ENCODE measurements at regions not wholly inside any gene's neighbourhood (a gene's known extent, or its start where the extent isn't known, plus 50 kb on each side); places are given as distances from the start of the nearest gene placed in this dataset.

DNA sequence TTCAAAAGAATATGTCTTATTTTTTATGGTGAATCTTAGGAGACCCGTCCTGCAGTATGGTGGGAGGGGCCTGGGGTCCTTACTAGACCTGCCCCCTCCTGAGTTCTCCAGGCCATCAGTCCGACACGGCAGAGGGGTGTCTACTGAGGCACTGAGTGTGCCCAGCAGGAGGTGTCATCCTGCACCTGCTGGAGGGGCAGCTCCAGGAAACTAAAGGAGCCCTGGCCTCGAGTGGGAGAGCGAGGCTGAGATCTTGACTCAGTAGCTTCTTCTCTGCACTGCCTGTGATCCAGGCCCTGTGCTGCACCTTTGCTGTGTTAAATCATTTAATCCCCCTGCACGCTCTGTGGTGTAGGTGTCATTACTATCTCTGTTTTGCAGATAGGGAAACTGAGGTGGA lies 587.7 kb downstream of the PTPRU start:
- DNase-seq: no peak

DNA sequence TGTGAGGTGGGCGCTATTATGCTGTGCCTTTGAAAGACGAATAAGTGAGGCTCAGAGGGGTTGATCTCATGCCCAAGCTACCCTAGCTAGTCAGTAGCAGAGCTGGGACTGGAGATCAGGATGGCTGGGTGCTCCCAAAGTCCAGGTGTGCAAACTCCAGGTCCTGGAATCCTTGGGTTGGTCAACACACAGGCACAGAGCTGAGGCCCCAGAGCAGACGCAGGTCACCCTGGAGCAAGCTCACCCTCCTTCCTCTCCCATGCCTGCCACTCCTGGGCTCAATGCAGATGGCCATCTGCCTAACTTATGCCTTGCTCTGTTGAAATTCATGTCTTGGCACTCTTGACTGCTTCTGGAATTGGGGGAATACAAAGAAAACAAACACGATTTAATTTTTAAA lies 587.2 kb downstream of the PTPRU start:
- DNase-seq: no peak

DNA sequence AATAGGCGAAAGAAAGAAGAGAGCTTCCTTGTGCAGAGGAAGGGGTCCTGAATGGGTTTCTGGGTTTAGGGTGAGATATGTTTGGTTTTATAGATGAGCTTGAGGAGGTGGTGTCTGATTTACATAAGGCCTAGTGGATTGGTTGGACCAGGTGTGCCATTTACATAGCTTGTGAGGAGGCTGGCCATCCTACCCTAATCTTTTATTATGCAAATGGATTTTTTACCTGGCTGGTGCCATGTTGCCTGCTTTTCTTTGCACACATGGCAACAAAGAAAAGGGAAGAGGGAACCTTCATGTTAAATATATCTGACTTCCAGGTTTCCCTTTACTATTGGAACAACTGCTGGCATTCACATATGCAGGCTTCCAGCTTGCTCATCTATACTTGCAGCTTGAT lies 585.3 kb downstream of the PTPRU start:
- DNase-seq: no peak

DNA sequence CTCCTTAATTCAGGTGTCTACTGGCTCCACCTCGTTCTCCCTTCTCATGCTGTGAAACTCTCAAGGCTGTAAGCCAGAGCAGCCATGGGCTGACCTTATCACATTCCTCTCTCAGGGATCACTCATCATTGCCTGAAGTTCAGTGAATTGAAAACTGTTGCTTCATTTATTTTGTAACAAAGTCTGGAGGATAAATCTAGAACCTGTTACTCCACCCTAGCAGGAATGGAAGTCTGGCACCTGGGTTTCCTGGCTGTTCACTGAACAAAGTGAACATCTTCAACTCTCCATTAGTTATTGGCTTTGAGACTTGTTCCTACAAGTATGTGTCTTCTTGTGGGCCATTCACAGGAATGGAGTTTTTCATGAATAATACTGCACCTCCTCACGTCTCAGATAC lies 584.1 kb downstream of the PTPRU start:
- no peak for DNase-seq

DNA sequence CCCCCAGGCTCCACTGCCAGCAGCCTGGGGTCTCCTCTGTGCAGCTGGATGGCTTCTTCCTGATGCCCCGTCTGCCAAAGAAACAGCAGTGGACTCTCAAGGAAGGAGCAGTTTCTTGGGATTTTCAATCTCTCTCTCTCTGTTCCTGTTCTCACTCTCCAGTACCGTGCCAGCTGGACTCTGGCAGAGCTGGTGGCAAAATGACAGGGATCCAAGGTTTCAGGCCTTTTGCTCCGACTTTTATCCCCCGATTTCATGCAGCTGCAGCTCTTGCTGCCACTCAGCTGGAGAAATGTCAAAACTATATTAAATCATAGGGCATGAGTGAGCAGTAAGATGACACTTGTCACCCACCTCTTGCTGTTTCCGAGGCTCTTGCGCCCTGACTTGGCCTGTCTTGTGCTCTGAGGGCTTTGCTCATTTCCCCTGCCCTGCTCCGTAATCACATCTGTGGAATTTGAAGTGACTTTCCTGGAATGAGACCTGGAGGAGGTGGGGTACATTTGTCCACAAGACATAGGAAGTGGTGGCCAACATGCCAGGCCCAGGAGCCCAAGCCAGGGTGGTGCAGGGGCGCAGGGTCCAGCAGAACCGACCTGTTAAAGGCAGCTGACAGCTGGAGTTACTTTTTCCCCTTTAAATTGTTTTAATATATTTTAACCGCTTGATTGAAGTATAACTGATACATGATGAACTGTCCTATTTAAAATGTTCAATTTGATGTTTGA lies 576.2 kb downstream of the PTPRU start:
- DNase-seq: no peak

DNA sequence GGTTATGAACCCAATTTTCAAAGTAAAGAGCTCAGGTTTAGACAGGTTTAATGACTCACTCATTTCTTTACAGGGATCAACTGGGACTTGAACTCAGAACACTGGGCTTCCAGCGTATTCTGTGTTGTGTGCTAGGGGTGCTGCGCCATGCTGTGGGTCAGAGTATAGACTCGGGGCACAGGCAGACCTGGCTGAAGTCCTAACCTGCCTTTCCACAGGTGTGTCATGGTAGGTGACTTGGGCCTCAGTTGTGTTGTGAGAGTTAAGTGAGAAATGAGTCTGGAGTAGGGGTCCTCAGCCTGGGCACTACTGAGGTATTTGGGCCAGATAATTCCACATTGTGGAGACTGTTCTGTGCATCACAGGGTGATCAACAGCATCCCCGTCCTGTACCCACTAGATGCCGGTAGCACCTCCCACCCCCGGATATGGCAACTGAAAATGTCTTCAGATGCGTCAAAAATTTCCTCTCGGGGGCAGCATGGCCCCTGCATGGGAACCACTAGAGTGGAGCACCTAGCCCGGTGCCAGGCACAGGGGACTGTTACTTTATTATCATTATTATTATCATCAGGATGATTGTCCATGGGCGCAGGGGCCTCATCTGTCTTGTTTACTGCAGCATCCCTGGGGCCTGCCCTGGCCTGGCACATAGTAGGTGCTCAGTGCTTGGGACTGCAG lies 575.5 kb downstream of the PTPRU start:
- no peak for DNase-seq

DNA sequence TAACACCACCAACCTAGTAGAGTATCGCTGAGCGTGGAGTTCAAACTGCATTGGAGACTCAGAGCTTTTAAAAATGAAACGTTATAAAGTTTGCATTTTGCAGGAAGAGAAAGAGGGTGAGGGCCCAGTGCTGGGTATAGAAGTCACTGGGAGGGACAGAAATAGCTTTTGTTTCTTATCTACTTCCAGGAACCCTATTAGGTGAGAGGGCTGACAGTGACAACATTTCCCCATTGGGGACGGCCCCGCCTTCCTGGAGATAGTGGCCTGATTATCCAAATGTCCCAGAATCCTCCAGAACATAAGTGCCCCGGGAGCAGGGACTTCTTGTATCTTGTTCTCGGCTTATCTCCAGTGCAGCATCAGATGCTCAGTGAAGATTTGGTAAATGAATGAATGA lies 574.9 kb downstream of the PTPRU start:
- no peak for DNase-seq

DNA sequence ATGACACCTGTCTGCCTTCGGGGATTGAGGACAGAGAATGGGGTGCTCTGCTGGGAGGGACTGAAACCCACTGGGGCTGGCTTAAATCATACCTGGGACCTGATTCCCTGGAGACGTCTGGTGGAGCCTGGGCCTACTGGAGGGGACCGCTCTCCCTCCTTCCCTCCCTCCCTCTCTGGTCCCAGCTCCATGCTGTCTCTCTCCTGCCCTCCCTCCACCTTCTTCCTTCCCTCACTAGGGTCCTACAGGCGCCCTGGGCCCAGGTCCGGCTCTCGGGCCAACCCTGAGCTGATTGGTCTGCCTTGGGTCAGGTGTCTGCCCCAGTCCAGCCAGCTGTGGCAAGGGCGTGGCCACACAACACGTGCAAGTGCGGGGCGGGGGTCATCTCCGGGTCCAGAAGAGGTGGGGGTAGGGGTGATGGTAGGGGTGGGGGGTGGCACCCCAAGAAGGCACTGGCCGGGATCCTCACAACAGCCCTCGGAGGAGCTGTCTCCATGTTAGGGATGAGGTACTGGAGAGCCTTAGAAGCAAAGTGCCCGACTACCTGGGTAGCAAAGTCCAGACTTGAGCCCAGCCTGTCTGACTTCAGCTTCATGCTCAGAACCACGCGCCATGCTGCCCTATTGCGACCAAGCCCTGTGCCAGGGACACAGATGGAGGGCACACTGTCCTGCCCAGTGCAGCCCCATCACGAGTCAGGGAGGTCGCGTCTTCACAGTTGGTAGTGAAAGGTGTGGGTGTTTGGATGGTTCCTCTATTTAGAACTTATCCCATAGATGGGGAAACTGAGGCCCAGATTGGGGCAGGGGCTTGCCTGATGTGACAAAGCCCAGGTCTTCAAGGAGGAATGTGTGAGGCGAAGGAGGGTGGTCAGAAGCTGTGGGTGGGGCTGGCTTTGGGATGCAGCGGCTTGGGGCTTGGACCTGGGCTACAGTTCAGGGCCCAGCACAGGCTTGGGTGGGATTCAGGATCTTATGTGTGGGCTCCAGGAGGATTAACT lies 574.1 kb downstream of the PTPRU start:
- no peak for DNase-seq

DNA sequence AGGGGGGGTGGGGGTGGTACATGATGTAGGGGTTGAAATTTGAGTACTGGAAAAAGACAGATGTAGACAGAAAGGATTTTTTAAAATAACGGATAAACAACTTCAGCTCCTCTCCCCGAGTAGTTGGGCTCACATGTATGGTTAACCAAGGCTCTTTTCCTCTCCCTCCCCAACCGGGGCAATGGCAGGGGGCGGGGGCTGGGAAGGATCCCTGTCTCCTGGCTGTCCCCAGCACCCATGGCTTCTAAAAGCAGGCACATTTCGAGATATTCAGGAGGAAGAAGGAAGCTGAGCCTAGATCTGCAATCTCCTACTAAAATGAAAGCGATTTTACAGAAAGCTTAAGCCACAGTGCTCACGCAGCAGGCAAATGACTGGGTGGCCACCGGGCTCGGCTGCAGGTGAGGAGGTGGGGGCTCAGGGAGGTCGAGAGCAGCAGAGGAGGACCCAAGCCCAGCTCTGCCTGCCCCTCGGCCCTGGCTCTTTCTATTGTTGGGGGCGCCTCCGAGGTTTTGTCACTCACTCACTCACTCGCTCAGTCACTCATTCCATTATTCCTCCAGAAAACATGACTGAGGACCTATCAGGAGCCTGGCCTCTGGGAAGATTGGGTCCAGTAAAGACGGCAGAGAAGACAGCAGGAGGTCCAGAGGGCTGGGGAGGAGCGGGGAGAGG lies 573.3 kb downstream of the PTPRU start:
- no peak for DNase-seq

DNA sequence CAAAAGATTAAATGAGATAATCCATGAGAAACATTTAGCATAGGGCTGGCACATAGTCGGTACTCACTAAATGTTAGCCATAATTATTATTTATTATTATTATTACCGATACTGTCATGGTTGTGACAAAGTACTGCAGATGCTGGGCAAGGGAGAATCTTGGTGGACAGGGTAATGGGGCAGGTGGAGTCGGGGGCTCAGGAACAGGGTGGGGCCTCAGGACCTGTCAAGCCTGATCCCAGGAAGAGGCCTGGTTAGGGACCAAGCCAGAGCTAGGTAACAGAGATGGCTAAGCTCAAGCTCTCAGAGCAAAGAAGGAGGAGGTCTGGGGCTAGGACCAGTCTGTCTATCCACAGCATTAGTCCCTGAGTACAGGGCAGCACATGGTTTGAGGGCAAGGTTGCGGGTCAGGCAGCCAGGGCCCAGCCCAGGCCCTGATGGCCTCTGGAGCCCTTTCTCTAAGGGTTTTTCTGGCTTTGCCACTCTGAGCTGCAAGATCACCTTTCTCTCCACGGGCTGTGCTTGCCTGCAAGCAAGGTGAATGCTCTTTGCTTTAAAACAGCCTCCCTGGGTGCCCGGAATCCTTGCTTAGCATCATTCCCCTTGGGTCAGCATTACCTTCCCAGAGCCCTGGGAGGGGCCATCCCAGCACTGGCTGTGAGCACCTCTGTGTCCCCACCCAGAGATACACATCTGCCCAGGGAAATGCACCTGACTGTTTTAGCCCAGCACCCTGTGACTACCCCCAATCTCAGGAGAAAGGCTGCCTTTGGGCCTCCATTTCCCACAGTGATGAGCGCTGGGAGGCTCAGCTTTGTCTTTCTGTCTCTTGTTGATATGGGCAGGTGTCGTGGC lies 572.0 kb downstream of the PTPRU start:
- DNase-seq: no peak

DNA sequence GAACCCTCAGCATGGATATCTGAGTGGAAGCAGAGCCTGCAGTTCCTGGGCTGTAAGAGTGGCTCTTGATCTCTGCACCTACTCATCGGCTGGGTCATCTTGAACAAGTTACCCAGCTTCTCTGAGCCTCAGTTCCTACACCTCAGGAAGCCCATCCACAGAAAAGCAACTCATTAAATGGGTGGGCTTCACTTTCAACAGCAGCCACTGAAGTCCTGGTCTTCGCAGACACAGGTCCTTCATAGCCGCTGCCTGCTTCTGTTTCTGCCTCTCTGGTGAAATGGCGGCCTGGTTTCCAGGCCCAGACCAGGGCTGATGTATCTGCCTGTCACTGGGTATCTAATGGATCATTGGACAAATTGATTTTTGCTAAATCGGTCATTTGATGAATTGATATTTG lies 571.4 kb downstream of the PTPRU start:
- DNase-seq: no peak

DNA sequence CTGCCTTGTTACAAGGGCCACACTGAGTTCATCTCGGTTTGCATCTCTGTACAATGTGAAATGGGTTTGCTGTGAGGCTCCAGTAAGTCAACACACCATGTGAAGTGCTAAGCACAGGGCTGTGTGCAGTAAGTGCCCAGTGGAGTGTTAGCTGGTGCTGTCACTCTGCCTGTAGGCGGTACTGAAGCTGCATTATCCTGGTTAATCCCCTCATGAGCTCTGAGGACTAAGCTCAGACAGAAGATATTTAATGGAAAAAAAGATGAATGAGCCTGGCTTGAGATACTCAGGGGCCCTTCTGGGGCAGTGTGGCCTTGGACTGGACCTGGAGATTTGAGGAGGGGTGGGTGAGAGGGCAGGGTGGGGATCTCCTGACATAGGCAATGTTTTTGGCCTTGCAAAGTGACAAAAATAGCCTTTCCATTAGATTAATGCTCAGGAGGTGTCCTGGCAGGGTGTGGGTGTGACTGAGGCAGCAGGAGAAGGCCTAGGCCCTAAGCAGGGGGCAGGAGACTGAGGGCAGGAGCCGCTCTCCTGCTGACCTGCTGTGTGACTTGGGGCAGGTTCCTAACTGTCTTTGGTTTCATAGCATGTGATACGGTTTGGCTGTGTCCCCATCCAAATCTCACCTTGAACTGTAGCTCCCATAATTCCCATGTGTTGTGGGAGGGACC lies 570.5 kb downstream of the PTPRU start:
- DNase-seq: no peak

DNA sequence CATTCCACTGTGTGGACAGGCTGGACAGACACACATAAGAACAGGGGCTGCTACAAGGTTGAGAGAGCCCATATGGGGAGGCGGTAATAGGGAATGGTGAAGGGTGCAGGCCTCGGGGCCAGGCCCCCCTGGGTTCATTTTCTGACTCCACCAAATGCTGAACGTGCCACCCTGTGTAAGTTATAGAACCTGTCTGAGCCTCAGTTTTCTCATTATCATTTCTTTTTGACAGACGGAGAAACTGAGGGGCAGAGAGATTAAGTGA lies 569.5 kb downstream of the PTPRU start:
- no peak for DNase-seq

DNA sequence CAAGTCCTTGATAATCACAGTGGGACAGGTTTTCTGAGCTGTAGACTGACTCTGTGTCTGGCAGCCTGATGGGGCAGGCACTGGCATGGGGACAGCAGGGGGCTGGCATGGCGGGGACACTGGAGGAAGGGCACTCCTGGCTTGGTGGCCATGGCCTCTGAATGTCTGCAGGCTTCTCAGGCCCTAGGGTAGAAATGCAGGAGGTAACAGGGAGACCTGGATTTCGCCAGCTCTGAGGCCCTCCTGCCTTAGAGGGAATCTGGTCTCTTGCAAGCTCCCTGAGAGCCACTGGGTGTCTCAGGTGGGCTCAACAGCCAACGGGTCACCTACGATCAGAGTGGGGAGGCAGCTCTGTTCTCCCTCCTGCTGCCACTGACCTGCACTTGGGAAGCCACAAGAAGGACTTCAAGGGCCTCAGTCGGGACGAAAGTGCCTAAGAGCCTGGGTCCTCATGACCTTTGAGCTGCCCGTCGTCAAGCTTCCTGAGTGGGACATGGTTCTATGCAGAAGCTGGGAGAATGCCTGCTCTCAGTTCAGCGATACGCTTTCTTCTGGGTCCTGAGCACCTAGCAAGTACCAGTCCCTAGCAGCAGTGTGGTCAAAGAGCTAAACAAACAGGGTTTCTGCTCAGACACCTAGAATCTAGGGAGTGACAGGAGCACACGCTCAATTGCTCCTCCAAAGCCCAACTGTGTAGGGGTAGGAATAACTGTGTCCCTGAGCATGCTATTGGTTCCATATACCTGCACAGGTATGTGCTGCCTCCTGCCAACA lies 569.0 kb downstream of the PTPRU start:
- no peak for DNase-seq

DNA sequence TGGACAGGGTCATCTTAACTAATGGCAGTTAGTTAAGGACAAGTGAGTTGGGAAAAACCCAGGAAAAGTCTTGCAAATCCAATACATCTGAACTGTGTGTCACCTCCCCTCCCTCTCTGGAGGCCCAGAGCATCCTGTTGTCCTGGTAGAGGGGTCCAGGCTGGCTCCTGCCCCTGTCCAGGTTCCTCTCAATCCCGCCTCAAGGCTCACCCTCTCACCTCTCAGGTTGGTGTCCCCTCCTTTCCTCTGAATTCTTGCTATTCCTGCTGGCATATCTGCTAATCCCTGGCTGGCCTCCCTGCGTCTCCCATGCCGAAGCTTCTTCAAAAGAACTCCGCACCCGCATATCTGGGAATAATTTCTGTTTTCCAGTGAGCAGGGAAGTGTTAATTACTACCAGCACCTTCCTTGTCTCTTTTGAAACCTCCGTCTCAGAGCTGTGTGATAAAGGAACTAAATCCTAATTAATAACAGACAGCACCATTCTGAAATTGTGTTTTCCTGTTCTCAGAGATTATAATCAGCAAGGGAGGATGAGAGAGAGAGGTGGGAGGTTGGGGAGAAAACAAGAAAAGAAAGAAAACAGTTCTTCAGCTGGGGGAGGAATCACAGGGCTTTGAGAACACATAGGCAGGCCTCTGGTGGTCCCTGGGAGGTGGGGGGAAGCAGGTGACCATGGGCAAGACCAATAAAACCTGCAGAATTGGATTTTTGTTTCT lies 568.0 kb downstream of the PTPRU start:
- no peak for DNase-seq

DNA sequence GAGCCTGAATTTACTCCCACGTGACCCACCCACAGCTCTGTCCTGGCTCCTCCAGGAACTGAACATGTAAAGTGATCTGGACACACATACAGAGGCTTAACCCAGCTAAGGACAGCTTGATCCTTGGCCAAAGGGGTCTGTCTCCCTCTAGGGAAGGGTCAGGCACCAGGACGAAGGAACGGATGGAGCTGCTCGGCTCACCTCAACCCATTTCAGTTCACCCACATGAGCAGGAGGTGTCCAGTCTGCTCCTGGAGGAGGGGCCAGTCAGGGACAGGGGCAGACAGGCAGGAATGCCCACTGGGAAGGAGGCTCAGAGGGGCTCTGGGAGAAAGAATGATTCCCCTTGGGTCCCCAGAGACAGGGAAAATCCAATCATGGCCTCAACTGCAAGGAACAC lies 567.2 kb downstream of the PTPRU start:
- no peak for DNase-seq

DNA sequence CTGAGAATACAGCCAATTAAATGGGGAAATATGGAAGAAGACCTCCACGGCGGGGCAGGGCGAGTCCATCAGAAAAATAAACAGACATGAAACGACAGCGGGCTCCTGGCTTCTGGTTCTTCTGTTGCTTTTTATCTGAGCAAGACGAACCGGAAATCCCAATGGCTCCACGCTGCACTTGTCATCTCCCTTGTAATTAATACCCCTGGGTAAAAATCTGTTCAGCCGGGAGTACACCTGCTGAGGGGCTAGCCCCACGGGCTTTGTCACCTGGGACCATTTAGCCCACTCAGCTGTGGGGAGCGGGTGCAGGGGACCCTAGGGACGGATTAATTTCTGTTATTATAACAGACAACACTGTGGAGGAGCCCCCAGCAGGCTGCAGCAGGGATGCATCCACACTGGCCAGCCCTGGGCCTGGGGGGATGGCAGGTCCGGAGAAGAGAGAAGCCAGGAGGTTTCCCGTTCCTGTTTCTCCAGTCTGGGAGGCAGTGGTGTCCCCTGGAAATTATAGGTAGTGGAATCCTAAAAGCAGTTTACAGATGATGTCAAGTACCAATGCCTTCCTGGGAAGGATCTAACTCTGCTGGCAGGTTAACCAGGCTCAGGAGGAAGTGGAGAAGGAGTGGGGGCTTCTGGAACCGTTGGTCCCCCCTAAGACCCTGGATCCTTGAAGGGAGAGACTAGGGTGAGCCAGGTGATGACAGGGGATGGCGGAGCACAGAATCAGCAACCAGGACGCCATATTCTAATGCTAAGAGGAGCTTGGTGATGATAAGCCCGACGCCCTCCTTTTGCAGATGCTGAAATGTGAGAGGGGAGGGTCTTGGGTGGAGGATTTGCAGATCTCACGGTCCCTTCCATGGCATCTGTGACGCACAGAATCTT lies 566.1 kb downstream of the PTPRU start:
- DNase-seq: no peak

DNA sequence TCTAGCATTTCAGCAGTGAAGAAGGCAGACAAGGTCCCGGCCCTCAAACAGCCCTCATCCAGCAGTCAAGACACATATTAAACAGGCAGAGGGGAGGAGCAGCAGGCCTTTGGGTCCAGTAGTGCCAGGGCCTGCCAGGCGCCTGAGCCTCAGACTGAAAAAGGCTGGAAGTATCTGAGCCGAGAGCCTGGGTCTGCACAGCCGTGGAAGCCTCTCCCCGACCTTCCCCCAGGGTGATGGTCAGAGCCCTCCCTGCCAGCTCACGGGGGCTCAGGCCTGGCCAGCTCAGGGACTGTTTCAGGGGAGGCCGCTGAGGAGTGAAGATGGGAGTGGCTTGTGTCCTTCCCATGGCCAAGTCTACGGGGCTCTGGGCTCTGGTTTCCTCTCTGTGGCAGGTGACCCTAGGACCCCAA lies 565.2 kb downstream of the PTPRU start:
- DNase-seq: no peak

DNA sequence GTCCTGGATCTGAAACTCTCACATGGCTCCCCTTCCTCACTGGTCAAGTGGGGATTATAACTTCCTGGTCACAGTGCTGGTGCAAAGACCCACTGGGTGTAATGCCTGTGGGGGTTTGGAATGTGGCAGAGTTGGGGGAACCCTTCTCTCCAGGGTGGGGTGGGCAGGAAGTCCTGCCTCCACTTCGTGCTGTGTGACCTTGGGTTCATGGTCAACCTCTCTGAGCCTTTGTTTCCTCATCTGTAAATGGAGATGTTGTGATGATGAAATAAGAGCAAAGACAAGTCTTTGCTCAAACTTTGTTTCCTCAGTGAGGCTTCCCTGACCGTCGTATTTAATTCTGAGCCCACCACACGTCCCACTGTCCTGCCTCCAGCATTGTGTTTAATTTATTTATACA lies 564.7 kb downstream of the PTPRU start:
- DNase-seq: no peak

Measured in CD4-positive, alpha-beta T cell treated with Interleukin-1 beta for 1 hour (primary cell).